Lung (tissue), 11 donors: ENCODE measurements at regions not wholly inside any gene's neighbourhood (a gene's known extent, or its start where the extent isn't known, plus 50 kb on each side); places are given as distances from the start of the nearest gene placed in this dataset.
A peak's percentile ranks its signal among the peaks of the same experiment; 100 is the strongest.

Experiments used
- ATAC-seq: fragments of 200-7000 bp; cut with Tn5 transposase; one replicate; pipeline ENCODE4 v1.9.1; 2020; ENCODE audit warnings: moderate number of reproducible peaks; ENCODE audit not compliant: insufficient read depth, low FRiP score
- DNase-seq, 3 donors: peaks; one replicate each; pipeline ENCODE4 v3.0.0-alpha.2; 2013 to 2017
- H3K27ac ChIP-seq, 2 donors: one replicate each; pipeline ENCODE4 v1.5.1; 2013; ENCODE audit warnings: mild to moderate bottlenecking in 2 of 2, moderate library complexity in 2 of 2, control low read depth in 1 of 2, inconsistent platforms in 1 of 2, low read depth in 1 of 2, low read length in 1 of 2
- H3K27me3 ChIP-seq, 3 donors: one replicate each; pipeline ENCODE4 v1.5.1; 2013; ENCODE audit warnings: low read length in 2 of 3; ENCODE audit not compliant: control insufficient read depth in 3 of 3, insufficient read depth in 3 of 3
- H3K36me3 ChIP-seq, 4 donors: one replicate each; pipeline ENCODE4 v1.5.1; 2013; ENCODE audit warnings: low read length in 4 of 4, mild to moderate bottlenecking in 1 of 4, moderate library complexity in 1 of 4; ENCODE audit not compliant: control insufficient read depth in 4 of 4, insufficient read depth in 4 of 4
- H3K4me1 ChIP-seq, 5 donors: one replicate each; pipeline ENCODE4 v1.5.1; 2013; ENCODE audit warnings: low read length in 5 of 5, mild to moderate bottlenecking in 2 of 5, moderate library complexity in 1 of 5; ENCODE audit not compliant: control insufficient read depth in 5 of 5, insufficient read depth in 5 of 5
- H3K4me3 ChIP-seq: one replicate; pipeline ENCODE4 v1.5.1; 2013; ENCODE audit warnings: mild to moderate bottlenecking, control low read depth, moderate library complexity
- H3K9ac ChIP-seq, 2 donors: one replicate each; pipeline ENCODE4 v1.5.1; 2013; ENCODE audit warnings: low read length in 2 of 2, control low read depth in 1 of 2; ENCODE audit not compliant: insufficient read depth in 1 of 2
- H3K9me3 ChIP-seq, 4 donors: one replicate each; pipeline ENCODE4 v1.5.1; 2013; ENCODE audit warnings: low read length in 3 of 4, mild to moderate bottlenecking in 1 of 4, moderate library complexity in 1 of 4; ENCODE audit not compliant: control insufficient read depth in 4 of 4, insufficient read depth in 3 of 4
- CTCF ChIP-seq: IDR thresholded peaks from 2 replicates; pipeline ENCODE4 v1.5.1; 2012; ENCODE audit warnings: mild to moderate bottlenecking; ENCODE audit errors: control extremely low read depth, extremely low read depth
- WGBS, 2 donors: extraction: QIAGEN DNeasy Blood & Tissue Kit; methylation state at CpG; one replicate each; pipeline ENCODE4 v1.1.7; 2013; 5-methylcytosine and 5-hydroxymethylcytosine counted together
- donor health status: control.
- donor health status: control.
- donor health status: Bipolar disorder and iron deficiency.
- donor health status: healthy.
- donor health status: DM: yes; HTN: yes; CAD: no.

- WGBS, 2 donors: 51 to 65% methylated on average over 8 of the region's 8 CpGs
- H3K27ac ChIP-seq: peak overlapping the region in 1 of 2 donors; percentile 54
- DNase-seq: peak; percentile 62 to 90 (median 89)
- no peak for TF ChIP-seq CTCF
- H3K9me3 ChIP-seq: no peaks in the 10 kb centered on the region
- H3K9ac ChIP-seq: peak overlapping the region in 1 of 2 donors; percentile 61
- H3K4me3 ChIP-seq: no peak overlapping the region
- peaks cover 0 to 48% (median 2%) of the 10 kb centered on the region in 5 donors for H3K4me1 ChIP-seq
- ATAC-seq: no peak
- no peaks in the 10 kb centered on the region for H3K27me3 ChIP-seq
- no peaks in the 10 kb centered on the region for H3K36me3 ChIP-seq
Observed at GRCh38 chr7:25944777-25945515, 207.1 kb upstream of the NFE2L3 start.

- Histone ChIP-seq H3K27ac (no peak overlapping the region), H3K36me3 (no peaks in the 10 kb centered on the region), H3K27me3 (no peaks in the 10 kb centered on the region), H3K9ac (peak overlapping the region in 1 of 2 donors; percentile 61), H3K4me1 (peaks cover 0 to 41% (median 2%) of the 10 kb centered on the region in 5 donors), H3K4me3 (no peak overlapping the region), H3K9me3 (no peaks in the 10 kb centered on the region)
- no peak for ATAC-seq
- no peak for TF ChIP-seq CTCF
- DNase-seq: peak in 1 of 3 donors; percentile 22
Observed at GRCh38 chr7:25945608-25946007, 206.4 kb upstream of the NFE2L3 start.

GRCh38 chr7:25946181-25946580 lies 205.8 kb upstream of the NFE2L3 start:
- no peak for ATAC-seq
- Histone ChIP-seq H3K27ac (no peak overlapping the region), H3K27me3 (no peaks in the 10 kb centered on the region), H3K9ac (peak overlapping the region in 1 of 2 donors; percentile 24), H3K4me1 (peaks cover 0 to 41% (median 2%) of the 10 kb centered on the region in 5 donors), H3K36me3 (no peaks in the 10 kb centered on the region), H3K4me3 (no peak overlapping the region), H3K9me3 (no peaks in the 10 kb centered on the region)
- WGBS, 2 donors: 90 to 93% methylated on average over 4 of the region's 4 CpGs
- no peak for DNase-seq
- TF ChIP-seq CTCF: no peak
